Liver (tissue), 8 donors: ENCODE measurements at regions not wholly inside any gene's neighbourhood (a gene's known extent, or its start where the extent isn't known, plus 50 kb on each side); places are given as distances from the start of the nearest gene placed in this dataset.

Source experiments
- DNase-seq: peaks from one replicate; pipeline ENCODE4 v3.0.0-alpha.2; 2017; ENCODE audit warnings: low spot score
- H3K27ac ChIP-seq, 2 donors: one replicate each; pipeline ENCODE4 v1.7.0; 2013; ENCODE audit warnings: inconsistent platforms in 2 of 2, low read length in 2 of 2, control low read depth in 1 of 2, low read depth in 1 of 2, mild to moderate bottlenecking in 1 of 2
- H3K27me3 ChIP-seq, 4 donors: one replicate each; pipeline versions ENCODE4 v1.6.1 to v1.7.0; 2013; ENCODE audit warnings: low read length in 3 of 4, inconsistent platforms in 1 of 4, mild to moderate bottlenecking in 1 of 4, moderate library complexity in 1 of 4; ENCODE audit not compliant: control insufficient read depth in 4 of 4, insufficient read depth in 4 of 4
- H3K36me3 ChIP-seq, 4 donors: one replicate each; pipeline versions ENCODE4 v1.6.1 to v1.7.0; 2013; ENCODE audit warnings: low read length in 3 of 4, mild to moderate bottlenecking in 3 of 4, low read depth in 1 of 4, moderate library complexity in 1 of 4; ENCODE audit not compliant: control insufficient read depth in 4 of 4, insufficient read depth in 3 of 4
- H3K4me1 ChIP-seq, 4 donors: one replicate each; pipeline versions ENCODE4 v1.6.1 to v1.7.0; 2013; ENCODE audit warnings: low read length in 3 of 4, mild to moderate bottlenecking in 3 of 4, moderate library complexity in 1 of 4; ENCODE audit not compliant: control insufficient read depth in 4 of 4, insufficient read depth in 4 of 4
- H3K4me3 ChIP-seq, 3 donors: one replicate each; pipeline versions ENCODE4 v1.6.1 to v1.7.0; 2013; ENCODE audit warnings: low read length in 3 of 3, control low read depth in 1 of 3, low read depth in 1 of 3, mild to moderate bottlenecking in 1 of 3
- H3K9ac ChIP-seq, 2 donors: one replicate each; pipeline ENCODE4 v1.7.0; 2013; ENCODE audit warnings: low read length in 2 of 2, mild to moderate bottlenecking in 2 of 2, moderate library complexity in 2 of 2, control low read depth in 1 of 2, low read depth in 1 of 2
- H3K9me3 ChIP-seq, 4 donors: one replicate each; pipeline versions ENCODE4 v1.6.1 to v1.7.0; 2013; ENCODE audit warnings: low read length in 3 of 4; ENCODE audit not compliant: control insufficient read depth in 4 of 4
- CTCF ChIP-seq: fragments of 150-350 bp; IDR thresholded peaks from 2 replicates; pipeline ENCODE4 v1.5.1; 2017; ENCODE audit warnings: improper control_type of control experiment, low read depth, low read length; ENCODE audit not compliant: missing input control
- EGR1 ChIP-seq, 2 donors: IDR thresholded peaks; 2 replicates each; pipeline ENCODE4 v1.6.1; 2016 to 2018; ENCODE audit warnings: antibody characterized with exemption in 2 of 2, low read depth in 2 of 2
- FOXA1 ChIP-seq: IDR thresholded peaks from 2 replicates; pipeline ENCODE4 v1.6.1; 2016; ENCODE audit warnings: antibody characterized with exemption
- FOXA2 ChIP-seq: IDR thresholded peaks from 2 replicates; pipeline ENCODE4 v1.6.1; 2016; ENCODE audit warnings: antibody characterized with exemption
- GABPA ChIP-seq, 2 donors: IDR thresholded peaks in 1 of 2; conservative IDR thresholded peaks in 1 of 2; 2 replicates each; pipeline ENCODE4 v1.6.1; 2016; ENCODE audit warnings: antibody characterized with exemption in 2 of 2, mild to moderate bottlenecking in 1 of 2, moderate library complexity in 1 of 2
- HNF4A ChIP-seq, 2 donors: conservative IDR thresholded peaks; 2 replicates each; pipeline ENCODE4 v1.6.1; 2016; ENCODE audit warnings: antibody characterized with exemption in 2 of 2, mild to moderate bottlenecking in 2 of 2
- HNF4G ChIP-seq: IDR thresholded peaks from 2 replicates; pipeline ENCODE4 v1.6.1; 2016; ENCODE audit warnings: antibody characterized with exemption
- JUND ChIP-seq, 2 donors: IDR thresholded peaks; 2 replicates each; pipeline ENCODE4 v1.6.1; 2016; ENCODE audit warnings: antibody characterized with exemption in 2 of 2
- NR2F2 ChIP-seq: IDR thresholded peaks from 2 replicates; pipeline ENCODE4 v1.6.1; 2016; ENCODE audit warnings: antibody characterized with exemption
- RAD21 ChIP-seq, 2 donors: IDR thresholded peaks; 2 replicates each; pipeline ENCODE4 v1.6.1; 2016; ENCODE audit warnings: antibody characterized with exemption in 2 of 2, mild to moderate bottlenecking in 2 of 2
- RXRA ChIP-seq, 2 donors: IDR thresholded peaks; 2 replicates each; pipeline ENCODE4 v1.6.1; 2017 to 2018; ENCODE audit warnings: antibody characterized with exemption in 2 of 2, mild to moderate bottlenecking in 1 of 2
- SP1 ChIP-seq: IDR thresholded peaks from 2 replicates; pipeline ENCODE4 v1.6.1; 2018; ENCODE audit warnings: antibody characterized with exemption, mild to moderate bottlenecking
- TAF1 ChIP-seq: conservative IDR thresholded peaks from 2 replicates; pipeline ENCODE4 v1.6.1; 2016; ENCODE audit warnings: antibody characterized with exemption, mild to moderate bottlenecking
- YY1 ChIP-seq: IDR thresholded peaks from 2 replicates; pipeline ENCODE4 v1.6.1; 2016; ENCODE audit warnings: antibody characterized with exemption, mild to moderate bottlenecking
- ZBTB33 ChIP-seq: IDR thresholded peaks from 2 replicates; pipeline ENCODE4 v1.6.1; 2016; ENCODE audit warnings: antibody characterized with exemption
- WGBS: extraction: QIAGEN DNeasy Blood & Tissue Kit; methylation state at CpG from one replicate; pipeline ENCODE4 v1.1.7; 2013; 5-methylcytosine and 5-hydroxymethylcytosine counted together
- TF ChIP-seq, protein P1 (sequence below): IDR thresholded peaks from 2 replicates; pipeline ENCODE4 v1.6.1; 2016; ENCODE audit warnings: antibody characterized with exemption
- TF ChIP-seq, protein P2 (sequence below): IDR thresholded peaks from 2 replicates; pipeline ENCODE4 v1.6.1; 2016; ENCODE audit warnings: antibody characterized with exemption, mild to moderate bottlenecking
- TF ChIP-seq, protein P3 (sequence below): IDR thresholded peaks from 2 replicates; pipeline ENCODE4 v1.6.1; 2016; ENCODE audit warnings: antibody characterized with exemption
- donor health status: healthy.
- donor health status: healthy.
- donor health status: healthy.
- donor health status: healthy.
- donor health status: healthy.

DNA sequence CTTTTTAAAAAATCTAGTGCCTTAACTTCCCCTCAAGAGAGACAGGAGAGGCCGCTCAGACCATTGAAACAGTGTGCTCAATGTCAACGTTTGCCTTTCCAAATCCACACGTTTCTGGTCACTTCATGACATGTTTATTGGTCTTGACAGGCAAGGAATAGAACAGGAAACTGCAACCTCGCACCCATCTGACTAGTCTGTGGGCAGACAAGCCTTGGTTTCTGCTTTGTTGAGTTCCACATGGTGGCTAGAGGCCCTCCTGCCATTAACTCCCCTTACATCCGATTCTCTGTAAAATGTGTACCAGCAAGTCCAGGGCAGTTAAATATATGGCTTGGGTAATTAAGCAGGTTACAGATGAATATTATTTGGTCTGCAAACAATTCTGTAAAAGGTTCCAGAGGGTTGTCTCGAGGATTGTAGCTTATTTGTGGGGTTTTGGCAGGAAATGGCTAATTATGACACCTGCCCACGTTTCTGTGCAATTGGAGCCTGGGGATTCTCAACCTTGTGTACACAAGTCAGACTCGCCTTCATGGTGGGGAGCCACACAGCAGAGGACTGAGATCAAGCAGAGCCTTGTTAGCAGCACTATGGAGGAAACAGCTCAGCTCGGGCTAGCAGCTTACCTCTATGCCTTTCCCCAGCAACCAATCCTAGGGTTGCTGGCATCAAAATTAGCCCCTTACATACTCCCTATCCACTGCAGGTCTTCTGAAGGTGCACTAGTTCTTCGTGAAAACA, 317.5 kb upstream of the IGF1R start (continued):
- TF ChIP-seq, protein P1, sequence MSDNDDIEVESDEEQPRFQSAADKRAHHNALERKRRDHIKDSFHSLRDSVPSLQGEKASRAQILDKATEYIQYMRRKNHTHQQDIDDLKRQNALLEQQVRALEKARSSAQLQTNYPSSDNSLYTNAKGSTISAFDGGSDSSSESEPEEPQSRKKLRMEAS = no peak
- TF ChIP-seq RAD21 (IDR thresholded peaks at IDR 0.05) (no peak), HNF4A (conservative IDR thresholded peaks at IDR 0.05) (no peak), RXRA (IDR thresholded peaks at IDR 0.05) (no peak)
- TF ChIP-seq, protein P2, sequence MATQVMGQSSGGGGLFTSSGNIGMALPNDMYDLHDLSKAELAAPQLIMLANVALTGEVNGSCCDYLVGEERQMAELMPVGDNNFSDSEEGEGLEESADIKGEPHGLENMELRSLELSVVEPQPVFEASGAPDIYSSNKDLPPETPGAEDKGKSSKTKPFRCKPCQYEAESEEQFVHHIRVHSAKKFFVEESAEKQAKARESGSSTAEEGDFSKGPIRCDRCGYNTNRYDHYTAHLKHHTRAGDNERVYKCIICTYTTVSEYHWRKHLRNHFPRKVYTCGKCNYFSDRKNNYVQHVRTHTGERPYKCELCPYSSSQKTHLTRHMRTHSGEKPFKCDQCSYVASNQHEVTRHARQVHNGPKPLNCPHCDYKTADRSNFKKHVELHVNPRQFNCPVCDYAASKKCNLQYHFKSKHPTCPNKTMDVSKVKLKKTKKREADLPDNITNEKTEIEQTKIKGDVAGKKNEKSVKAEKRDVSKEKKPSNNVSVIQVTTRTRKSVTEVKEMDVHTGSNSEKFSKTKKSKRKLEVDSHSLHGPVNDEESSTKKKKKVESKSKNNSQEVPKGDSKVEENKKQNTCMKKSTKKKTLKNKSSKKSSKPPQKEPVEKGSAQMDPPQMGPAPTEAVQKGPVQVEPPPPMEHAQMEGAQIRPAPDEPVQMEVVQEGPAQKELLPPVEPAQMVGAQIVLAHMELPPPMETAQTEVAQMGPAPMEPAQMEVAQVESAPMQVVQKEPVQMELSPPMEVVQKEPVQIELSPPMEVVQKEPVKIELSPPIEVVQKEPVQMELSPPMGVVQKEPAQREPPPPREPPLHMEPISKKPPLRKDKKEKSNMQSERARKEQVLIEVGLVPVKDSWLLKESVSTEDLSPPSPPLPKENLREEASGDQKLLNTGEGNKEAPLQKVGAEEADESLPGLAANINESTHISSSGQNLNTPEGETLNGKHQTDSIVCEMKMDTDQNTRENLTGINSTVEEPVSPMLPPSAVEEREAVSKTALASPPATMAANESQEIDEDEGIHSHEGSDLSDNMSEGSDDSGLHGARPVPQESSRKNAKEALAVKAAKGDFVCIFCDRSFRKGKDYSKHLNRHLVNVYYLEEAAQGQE = no peak

DNA sequence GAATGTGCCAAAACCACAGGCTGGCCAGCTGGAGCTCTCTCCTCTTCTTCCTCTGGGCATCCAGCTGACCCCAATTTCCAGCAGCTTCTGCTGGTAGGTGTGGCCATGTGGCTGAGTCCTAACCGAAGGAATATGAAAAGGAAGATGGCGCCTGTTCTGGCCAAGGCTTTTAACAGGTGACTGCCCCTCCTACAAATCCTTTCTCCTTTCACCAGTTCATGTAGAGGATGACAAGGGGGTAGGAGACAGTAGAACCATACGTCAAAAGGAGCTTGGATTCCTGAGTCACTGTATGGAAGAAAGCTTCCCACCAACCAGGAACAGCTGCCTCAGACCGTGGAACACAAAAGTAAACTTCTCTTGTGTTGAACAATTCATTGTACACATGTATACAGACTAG, 316.7 kb upstream of the IGF1R start:
- Histone ChIP-seq H3K36me3 (no peaks in the 10 kb centered on the region), H3K27me3 (no peaks in the 10 kb centered on the region), H3K4me3 (no peak overlapping the region), H3K9me3 (no peaks in the 10 kb centered on the region), H3K9ac (no peak overlapping the region), H3K27ac (no peak overlapping the region), H3K4me1 (no peaks in the 10 kb centered on the region)
- TF ChIP-seq RXRA (IDR thresholded peaks at IDR 0.05) (no peak), YY1 (no peak), FOXA1 (no peak), GABPA (IDR thresholded peaks at IDR 0.05 in 1 of 2, conservative IDR thresholded peaks at IDR 0.05 in 1 of 2) (no peak), HNF4A (conservative IDR thresholded peaks at IDR 0.05) (no peak), NR2F2 (no peak), ZBTB33 (no peak), HNF4G (no peak), JUND (IDR thresholded peaks at IDR 0.05) (no peak), FOXA2 (no peak), TAF1 (no peak), SP1 (no peak), EGR1 (IDR thresholded peaks at IDR 0.05; ENCODE audit: low read depth in 2 of 2) (no peak), CTCF (no peak)
- TF ChIP-seq, protein P2 = no peak
- TF ChIP-seq, protein P3, sequence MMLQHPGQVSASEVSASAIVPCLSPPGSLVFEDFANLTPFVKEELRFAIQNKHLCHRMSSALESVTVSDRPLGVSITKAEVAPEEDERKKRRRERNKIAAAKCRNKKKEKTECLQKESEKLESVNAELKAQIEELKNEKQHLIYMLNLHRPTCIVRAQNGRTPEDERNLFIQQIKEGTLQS = no peak
- 91% methylated on average over 4 of the region's 4 CpGs for WGBS
- DNase-seq = no peak
